ENCODE measurements at regions not wholly inside any gene's neighbourhood (a gene's known extent, or its start where the extent isn't known, plus 50 kb on each side); places are given as distances from the start of the nearest gene placed in this dataset.
"Not testable (repeated sequence)": the region's sequence is repeated elsewhere in the genome, so short reads cannot be mapped to it uniquely, and the experiment has no call there.

DNA sequence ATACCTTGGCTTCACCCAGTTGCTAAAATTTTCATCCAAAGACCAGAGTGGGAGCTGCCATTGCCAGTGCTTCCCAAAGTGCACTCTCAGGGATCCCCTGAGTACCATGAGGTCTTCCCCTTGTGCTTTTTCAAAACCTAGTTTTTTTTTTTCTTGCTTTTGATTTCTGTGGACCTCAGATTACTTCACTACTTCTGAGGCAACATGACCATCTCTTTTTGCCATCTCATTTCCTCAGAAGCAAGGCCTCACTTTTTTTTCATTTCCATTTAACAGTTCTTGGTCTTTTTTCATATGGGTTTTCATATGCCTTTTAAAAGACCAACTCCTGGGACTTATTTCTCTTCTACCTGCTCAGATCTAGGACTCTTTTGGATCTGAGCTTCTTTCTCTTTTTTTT, 64.1 kb upstream of the MMS22L start:
- no peak for DNase-seq

DNA sequence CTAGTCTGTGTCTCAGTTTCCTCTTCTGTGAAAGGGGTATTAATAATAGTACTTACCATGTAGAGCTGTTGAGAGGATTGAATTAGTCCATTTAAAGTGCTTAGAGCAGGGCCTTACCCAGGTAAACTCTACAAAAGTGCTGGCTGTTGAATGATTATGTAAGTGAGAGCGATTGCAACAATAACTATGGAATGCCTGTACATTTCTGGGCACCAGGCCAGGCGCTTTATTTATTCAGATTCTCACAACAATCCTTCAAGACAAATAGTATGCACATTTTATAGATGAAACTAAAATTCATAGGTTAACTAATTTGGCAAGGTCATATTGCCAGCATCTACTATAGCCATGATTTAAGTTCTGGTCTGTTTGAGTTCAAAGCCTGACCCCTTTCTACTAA, 78.3 kb upstream of the MMS22L start:
- no peak for DNase-seq

DNA sequence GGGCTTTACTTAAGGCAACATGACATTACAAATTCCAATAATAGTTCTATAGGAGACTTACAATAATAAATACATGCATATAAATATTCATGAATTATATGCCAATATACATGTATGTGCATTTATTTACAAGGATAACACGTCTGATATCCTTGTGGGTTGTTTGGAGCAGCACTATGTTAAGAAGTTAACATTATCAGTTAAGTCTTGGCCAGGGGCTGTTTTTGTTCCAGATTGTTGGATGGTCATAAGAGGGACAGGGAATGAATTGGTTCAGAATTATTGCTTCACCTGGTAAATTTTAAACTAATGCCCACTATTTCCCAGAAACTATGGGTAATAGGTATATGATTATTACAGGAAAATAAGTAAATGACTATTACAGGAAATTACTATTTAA, 81.3 kb upstream of the MMS22L start:
- DNase-seq: no peak

DNA sequence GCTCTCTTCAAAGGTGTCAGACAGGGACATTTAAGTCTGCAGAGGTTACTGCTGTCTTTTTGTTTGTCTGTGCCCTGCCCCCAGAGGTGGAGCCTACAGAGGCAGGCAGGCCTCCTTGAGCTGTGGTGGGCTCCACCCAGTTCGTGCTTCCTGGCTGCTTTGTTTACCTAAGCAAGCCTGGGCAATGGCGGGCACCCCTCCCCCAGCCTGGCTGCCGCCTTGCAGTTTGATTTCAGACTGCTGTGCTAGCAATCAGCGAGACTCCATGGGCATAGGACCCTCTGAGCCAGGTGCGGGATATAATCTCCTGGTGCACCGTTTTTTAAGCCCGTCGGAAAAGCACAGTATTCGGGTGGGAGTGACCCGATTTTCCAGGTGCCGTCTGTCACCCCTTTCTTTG, 99.1 kb upstream of the MMS22L start:
- not testable (repeated sequence) for DNase-seq

DNA sequence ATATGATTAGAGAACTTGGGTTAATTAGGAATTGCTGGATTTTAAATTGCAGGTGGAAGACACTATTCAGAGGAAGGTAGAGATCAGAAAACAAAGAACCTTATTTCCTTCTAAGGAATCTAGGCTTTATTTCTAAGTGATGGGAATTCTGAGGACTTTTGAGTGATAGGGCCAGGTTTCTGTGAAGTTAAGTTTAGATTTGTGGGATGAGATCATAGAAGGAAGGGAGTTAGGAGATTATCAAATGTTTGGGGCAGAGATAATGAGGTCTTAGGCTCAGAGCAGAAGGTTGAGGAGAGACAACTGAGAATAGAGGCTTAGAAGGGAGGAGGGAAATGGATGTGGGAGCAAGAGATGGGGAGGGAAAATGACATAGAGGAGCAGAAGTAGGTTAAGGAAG, 109.7 kb upstream of the MMS22L start:
- DNase-seq: no peak

DNA sequence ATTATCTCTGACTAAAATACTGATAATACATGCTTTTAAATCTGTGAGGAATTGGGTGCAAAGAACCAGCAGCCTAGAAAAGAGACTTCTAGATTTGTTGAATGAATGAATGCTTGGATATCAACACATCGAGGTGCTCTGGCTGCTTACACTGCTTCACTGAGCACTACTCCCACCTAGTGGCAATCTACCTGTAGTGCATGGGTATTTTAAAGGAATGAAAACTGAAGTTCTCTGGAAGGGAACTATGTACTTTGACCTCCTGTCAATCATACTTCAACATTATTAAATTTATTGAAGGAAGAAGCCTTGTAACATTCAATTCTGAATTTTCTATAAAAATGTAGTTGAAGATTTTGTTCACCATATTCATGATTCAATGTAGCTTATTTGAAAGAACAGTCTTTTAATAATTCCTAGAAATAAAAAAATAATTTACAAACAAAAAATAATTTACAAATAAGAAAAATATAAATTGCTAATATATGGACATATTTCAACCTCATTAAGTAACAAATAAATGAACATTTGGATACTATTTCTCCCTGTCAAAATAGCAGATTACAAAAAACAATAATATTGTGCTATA, 111.2 kb upstream of the MMS22L start:
- peak; percentile 89 for DNase-seq

DNA sequence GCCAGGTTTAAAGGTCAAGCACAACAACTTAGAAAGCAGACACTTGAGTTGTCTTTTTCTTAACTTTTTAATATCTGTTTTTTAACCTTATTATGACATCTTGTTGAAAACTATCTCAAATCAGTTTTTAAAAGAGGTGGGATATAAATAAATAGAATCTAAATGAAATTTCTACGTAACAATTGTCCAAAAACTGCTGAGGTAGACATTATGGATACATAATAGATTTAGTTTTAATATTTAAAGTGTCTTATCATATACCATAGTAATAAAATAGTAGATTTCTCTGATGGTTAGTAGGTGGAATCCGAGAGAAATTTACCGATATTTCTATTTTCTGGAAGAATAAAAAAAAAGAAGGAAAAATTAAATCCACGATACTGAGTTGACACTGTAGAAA, 113.9 kb upstream of the MMS22L start:
- no peak for DNase-seq

DNA sequence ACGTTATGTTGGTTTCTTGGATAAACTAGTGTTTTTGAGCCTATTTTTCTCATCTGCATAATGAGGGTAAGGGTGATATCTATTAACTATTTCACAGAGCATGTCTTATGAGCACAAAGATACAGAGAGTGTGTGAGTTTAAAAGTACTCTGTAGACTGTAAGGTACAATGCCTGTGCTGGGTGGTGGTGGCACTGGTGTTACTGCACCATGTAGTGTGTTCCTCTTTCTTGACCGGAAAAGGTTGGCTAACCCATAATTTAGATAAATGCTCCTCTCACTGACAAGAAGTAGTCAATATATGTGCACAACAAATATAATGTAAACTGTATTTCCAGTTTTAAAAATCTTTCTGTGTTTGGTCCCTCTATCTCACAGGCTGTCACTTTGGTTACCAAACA, 116.2 kb upstream of the MMS22L start:
- DNase-seq: no peak

DNA sequence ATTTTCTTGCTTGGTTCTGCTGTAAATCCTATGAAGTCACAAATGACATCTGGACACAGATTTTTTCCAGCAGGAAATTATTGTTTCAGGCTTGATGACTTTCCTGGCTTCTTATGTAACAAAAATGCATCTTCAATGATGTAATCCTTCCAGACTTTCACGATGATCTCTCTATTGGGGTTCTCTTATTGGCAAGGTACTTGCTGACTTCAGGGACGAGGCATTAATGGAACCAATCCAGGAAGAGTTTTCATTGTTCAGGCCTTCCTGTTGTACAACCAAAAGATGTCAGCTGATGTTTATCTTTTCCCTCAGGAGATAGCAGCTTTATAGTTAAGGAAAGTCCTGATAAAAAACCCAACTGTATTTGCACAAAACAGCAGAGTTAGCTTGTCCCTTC, 118.5 kb upstream of the MMS22L start:
- peak; percentile 14 for DNase-seq

DNA sequence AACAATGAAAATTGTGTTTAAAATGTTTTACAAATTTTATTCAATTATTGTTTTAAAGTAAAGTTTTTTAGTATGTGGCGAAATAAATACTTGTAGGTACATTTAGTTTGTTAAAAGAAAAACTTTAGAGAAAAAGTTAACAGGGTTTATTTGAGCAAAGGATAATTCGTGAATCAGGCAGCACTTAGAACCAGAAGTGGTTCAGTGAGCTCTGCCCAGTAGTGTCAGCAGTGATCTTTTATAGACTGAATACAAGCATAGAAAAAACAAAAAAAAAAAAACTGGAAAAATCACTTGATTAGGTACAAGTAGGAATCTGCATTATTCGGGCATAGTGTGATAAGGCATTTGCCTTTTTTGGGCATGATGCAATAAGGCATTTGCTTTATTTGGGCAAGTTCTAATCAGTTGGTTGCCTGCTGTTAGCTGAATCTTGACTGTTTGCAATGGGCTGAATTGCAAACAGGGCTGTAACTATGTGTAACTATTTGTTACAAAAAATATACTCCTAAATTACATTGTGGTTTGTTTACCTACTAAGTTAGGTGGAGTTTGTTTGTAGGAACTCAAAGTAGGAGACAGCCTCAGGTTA, 122.9 kb upstream of the MMS22L start:
- no peak for DNase-seq

DNA sequence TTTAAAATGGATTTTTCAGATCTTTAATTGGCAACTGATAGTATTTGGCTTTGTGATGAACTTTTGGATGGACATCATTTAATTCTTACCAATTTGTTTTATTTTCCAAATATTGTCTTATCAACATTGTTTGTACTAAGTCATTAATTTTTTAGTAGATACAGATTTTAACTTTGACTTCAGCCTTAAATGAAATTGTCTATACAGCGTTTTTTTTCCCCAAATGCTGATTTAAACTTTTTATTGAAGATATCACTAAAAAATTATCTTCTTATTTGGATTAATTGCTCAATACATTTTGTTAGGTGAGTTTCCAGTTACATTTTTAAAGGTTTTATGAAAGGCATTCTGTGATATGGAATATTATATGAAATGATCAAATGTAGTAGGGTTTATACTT, 123.6 kb upstream of the MMS22L start:
- DNase-seq: no peak

DNA sequence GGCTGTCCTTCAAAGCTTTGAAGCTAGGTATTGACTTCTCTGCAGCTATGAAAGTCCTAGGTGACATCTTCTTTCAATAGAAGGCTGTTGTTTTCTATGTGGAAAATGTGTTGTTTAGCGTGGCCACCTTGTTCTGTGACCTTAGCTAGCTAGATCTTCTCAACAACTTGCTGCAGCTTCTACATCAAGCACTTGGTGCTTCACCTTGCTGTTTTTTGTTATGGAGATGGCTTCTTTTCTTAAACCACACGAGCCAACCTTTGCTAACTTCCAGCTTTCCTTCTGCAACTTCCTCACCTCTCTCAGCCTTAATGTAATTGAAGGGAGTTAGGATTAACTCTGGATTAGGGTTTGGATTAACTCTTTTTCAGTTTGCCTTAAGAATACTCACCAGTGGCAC, 128.6 kb upstream of the MMS22L start:
- DNase-seq: no peak

DNA sequence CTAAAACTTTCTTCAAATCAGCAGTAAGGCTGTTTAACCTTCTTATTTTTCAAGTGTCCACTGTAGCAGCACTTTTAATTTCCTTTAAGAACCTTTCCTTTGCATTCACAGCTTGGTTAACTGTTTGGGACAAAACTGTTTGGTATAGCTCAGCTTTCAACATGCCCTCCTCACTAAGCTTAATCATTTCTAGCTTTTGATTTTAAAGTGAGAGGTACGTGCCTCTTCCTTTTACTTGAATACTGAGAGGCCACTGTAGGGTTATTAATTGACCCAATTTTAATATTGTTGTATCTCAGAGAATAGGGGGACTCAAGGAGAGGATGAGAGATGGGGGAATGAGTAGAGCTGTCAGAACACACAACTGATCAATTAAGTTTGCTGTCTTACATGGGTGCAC, 129.5 kb upstream of the MMS22L start:
- DNase-seq: no peak

DNA sequence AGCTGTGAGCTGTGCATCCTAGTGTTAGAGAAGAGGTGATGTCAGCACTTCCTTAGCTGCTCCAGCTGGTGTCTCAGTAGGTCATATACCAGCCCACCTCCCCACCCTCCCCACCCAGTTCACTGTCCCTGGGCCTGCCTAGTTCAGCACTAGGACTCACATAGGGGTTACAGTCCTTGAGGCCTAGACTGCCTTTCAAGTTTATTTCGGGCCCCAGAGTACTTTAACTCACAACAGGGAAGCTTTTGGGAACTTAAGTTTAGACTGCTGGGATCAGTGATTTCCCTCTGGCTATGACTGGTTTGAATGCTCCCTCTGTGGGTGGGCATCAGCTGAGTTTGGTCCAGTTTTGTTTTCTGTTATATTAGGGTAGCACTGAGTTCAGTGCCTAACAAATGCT, 139.2 kb upstream of the MMS22L start:
- no peak for DNase-seq

DNA sequence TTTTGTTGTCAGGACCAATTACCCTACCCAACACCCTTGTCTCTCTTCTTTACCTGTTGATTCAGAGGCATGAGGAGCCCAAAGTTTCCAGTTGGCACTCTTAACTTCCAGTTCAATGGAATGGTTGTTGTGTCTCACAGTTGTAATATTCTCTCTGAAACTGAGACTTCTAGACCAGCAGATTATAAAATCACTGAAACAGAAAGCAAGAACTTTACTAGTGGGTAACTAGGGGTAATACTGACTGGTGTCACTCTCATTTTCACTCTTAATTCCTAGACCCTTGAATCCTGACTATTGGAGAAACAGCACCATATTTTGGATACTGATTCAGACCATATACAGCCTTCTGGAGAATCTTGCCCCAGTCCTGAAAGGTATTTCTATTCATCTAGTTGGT, 140.2 kb upstream of the MMS22L start:
- DNase-seq: no peak

DNA sequence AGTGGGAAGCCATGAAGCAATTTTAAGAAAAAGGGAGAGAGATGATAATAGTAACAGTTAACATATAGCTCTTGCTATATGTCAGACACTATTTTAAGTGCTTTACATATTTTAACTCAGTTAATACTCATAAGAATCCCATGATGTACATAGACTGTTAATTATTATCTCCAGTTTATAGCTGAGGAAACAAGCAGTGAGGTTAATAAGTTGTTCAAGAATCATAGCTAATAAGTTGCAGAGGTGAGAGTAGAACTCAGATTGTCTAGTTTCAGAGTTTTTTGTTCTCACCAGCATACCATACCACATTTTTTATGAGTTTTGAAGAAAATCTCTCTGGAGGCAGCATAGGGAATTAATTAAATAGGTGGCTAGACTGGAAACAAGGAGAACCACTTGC, 144.6 kb upstream of the MMS22L start:
- no peak for DNase-seq

DNA sequence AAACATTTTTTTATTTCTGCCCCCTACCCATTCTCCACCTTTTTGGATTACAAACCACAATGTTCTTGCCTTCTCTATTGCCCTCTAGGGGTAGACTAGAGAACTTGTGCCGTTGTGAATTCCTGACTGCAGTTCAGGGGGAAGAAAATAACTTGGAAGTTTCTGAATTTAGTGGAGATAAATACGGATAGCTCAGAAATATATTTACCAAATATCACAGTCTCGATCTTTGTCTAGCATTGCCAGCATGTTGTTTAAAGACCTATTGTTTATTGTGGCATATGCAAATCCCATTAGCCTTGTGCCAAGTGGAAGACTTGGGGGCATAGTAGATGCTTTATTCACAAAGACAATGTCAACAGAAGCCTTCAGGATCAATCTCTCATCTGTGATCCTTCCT, 154.1 kb upstream of the MMS22L start:
- no peak for DNase-seq

DNA sequence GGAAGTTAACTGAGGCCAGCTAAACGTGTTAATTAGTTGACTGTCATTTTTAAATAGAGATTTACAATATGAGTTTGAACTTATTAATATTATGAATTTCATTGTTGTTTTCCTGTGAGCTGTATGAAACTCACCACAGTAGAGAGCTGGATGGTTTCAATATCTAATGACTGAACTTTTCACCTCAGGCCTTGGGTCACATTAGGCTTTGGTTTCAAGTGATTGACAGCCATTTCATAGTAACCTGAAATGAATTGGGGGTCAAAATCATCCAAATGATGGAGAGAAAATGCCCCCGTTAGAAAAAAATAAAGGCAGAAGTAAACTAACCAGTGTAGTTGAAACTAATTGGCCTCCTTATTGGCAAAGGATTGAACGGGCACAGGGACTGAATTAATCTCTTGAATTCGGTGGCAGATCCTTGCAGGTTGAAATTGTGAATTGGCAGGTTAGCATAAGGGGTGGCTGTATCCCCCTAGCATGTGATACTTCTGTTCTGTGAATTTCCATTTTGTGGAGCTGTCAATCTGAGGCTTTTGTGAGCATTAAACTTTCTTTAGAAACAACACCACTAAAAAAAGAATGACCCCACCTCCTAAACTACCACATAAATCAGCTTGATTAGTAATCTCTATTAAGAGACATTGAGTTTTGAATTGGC, 155.1 kb upstream of the MMS22L start:
- no peak for DNase-seq

DNA sequence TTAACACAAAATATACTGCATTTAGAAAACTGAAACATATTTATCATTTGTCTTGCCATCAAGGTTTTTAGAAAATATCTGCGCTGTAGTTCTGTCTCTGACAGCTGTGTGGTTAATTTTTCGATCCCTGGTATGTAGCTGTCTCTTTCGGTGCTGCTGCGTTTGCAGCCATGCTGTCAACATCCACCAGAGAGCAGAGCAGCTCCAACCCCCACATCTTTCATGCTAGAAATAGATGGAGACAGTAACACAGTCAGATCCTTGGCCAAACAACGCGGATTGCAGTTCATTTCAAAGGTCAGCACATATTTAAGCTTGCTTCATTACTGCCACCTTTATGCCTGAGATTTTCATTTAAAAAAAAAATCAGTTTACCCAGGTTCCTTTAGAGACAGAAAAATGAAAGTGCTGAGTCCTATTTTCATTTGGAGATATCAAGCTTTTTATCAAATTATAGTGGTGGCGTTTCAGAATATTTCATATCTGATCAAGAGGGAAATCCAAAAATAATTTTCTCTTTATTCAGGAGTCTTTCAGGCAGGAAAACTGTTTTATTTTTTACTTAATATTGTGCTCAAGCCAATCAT, 157.7 kb upstream of the MMS22L start:
- DNase-seq: peak; percentile 79

DNA sequence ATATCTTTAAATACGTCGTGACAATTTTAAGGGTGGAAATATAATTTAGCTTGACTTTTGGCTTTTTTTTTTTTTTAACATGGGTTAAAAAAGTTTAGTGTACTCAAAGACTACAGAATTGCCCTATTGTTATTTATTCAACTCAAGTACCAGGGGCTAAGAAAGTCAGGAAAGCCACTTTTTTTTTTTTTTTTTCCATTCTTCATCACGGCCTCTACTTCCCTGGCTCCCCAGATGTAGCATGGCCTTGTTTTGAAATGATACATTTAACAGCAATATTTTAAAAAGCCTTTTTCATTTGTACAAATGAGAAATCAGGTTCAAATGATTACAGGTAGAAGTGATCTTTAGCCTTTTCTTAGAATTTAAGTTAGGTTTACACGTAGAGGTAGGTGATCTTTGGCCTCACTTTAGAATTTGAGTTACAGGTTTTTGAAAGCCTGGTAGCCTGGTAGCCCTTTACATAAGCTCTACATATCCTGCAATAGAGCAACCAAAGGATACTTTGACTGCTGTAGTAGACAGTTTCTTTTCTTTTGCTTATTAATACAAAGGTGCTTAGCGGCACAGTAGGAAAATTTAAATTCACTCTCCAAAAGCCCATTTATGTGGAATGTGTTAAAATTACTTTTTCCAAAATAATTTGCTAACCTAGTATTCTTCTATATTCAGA, 160.5 kb upstream of the MMS22L start:
- no peak for DNase-seq

DNA sequence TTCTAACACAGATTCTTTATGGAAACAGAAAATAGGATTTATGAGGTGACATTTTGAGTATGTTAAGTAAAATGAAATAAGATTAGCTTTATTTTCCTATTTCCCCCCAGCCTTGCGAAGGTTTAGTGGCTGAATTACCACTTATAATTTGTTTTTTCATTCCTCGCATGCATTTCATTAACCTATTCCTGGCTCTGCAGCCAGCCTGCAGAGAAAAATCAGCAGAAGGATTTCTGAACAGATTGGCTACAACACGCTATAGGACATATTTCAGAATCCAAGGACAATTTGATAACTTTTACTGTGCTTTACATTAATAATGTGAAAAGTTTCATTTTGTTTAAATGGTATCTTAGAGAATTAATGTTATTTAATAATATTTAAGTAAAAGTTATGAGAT, 162.4 kb upstream of the MMS22L start:
- no peak for DNase-seq

DNA sequence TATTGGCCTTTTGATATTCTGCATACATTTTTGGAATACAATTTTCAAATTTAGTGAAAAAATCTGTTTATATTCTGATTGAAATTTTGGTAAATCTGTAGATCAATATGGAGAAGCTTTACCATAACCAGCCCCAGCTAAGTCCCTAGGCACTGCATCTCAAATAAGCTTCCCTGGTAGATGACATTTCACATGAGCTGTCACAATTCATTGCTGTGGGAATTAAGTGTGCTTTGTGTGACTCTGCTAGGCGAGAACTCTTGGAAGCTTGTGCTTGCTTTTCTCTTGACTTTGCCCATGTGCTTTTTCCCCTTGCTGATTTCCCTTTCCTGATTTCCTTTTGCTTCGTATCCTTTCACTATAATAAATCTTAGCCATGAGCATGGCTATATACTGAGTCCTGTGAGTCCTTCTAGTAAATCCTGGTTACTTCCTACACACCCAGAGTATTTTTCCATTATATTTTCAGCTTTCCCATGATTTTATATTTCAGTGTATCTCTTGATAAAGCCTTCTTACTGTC, 166.5 kb upstream of the MMS22L start:
- peak; percentile 38 for DNase-seq

DNA sequence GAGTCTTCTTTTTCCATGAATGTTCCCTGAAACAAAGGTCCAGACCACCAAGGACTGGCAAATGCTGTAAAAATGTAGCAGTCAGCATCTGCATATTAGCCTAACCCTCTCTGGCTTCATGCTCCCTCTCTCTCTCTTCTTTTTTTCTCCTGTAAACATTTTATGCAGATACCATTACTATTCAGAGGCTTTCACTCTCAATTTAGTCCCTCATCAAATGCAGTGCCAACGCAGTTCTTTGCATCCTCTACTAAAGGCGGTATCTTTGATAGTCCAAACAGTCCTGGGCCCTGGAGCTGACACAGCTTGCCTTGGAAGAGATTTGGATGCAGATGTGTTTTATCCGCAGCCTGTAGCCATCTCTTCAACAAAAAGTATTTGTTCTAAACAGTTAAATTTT, 167.1 kb upstream of the MMS22L start:
- no peak for DNase-seq

DNA sequence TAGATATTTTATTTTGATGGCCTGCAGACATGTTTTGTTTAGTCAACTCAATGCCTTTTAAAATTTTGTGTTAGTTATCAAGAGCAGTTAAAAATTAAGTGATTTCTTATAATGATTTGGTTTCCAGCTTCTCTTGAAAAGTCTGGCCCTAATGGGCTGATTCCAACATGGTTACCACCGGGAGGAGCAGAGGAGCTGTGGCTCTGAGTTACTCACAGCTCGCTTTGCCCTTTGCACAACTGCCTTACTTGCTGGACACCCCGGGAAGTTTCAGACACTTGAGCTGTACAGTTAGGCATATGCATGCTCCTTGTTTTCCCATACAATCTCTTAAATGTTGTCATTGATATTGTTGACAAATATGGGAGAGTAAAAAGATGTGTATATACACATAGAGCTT, 173.1 kb upstream of the MMS22L start:
- no peak for DNase-seq

Measured in eye (tissue), 1 donor.